HG03521 (cell line): ENCODE measurements at regions not wholly inside any gene's neighbourhood (a gene's known extent, or its start where the extent isn't known, plus 50 kb on each side); places are given as distances from the start of the nearest gene placed in this dataset.
"Not testable (repeated sequence)": the region's sequence is repeated elsewhere in the genome, so short reads cannot be mapped to it uniquely, and the experiment has no call there.

ENCODE experiments used
- ATAC-seq: cut with Tn5 transposase; IDR thresholded peaks from one replicate; pipeline ENCODE4 v1.9.1; 2021; ENCODE audit warnings: mild to moderate bottlenecking, moderate library complexity; ENCODE audit not compliant: unreplicated experiment

DNA sequence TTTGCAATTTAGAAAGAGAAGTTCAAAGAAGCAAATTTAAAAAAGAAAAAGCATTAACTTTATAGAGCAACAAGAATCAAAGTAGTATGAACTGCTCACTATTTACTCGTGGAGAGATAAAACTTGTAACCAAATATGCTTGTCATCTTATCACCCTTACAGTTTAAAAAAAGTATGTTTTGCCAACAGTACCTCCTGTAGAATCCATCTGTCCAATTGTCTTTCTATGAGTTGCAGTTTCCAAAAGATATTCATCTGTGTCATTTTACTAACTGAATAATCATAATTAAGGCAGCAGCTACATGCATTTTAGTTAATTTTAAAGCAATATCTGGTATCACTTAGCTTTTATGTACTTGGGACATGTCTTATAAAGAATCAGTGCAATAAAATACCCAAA is 1112.3 kb downstream of the DSC3 start:
- ATAC-seq: no peak

DNA sequence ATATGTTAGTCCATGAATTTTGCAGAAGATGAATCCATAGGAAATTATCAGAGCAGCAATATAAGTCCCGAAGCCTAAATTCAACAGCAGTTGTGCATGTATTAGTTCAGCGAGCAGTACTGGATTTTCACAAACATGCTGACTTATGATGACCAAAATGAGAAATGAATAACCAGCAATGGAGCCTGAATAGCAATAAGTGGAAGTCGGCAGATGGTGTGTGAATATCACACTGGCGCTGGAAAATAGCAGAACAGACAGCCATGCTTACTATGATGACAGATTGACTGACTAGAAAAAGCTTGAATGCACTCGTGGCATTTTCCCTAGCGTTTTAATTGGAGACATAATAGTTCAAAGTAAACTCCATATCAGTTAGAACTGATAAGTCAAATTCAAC is 1114.5 kb downstream of the DSC3 start:
- ATAC-seq: no peak

DNA sequence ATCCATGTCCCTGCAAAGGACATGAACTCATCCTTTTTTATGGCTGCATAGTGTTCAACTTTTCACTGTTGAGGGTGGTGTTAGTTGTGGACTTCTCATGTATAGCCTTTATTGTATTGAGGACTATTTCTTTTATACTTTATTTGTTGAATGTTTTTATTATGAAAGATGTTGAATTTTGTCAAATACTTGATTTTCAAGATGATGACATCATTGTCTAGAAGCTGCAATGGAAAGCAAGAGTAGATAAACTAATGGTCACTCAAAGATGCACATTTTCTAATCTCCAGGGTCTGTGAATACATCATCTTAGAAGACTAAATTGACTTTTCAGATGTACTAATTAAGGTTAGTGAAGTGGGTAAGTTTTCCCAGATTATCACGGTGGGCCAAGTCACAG is 1117.0 kb downstream of the DSC3 start:
- no peak for ATAC-seq

DNA sequence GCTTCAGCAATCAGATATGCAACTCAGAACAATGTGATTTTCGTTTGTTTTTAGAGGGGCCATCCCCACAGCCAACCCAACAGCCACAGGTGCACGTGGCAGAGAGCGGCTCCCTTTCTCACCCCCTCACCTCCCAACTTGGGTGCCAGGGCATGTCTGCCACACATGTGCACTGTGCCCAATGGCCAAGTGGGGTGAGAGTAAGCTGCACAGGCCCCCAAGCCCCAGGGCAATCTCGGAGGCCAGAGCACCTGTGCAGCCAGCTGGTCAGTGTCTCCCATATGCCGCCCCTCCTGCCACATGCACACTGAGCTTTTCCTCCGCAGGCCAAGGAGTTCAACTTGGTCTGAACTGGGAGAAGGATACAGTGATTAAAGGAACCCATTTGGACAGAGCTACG is 1130.2 kb downstream of the DSC3 start:
- ATAC-seq: no peak

DNA sequence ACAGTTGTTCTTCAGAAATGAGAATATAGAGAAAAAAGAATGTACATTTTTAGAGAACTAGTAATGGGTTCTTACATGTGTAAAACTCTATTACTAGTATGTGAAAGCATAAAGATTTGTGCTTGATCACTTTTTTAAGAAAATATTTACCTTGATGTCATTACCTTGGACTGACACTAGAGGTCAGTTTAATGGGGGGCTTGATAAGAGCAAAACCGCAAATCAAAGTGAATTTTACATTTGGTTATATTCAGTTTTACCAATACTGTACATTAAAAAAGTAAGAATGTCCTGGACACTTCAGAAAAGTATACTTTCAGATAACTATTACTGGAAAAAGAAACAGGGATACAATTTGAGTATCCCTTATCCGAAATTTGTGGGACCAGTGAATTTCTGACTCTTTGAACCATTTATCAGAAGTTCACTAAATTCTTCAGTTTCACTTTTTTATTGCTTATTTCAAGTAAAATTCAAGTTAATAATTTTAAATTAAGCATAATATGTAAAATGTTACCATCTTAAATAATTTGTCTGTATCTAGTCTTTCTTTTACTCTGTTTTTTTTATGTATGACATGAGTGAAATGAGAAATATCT is 1149.5 kb downstream of the DSC3 start:
- no peak for ATAC-seq

DNA sequence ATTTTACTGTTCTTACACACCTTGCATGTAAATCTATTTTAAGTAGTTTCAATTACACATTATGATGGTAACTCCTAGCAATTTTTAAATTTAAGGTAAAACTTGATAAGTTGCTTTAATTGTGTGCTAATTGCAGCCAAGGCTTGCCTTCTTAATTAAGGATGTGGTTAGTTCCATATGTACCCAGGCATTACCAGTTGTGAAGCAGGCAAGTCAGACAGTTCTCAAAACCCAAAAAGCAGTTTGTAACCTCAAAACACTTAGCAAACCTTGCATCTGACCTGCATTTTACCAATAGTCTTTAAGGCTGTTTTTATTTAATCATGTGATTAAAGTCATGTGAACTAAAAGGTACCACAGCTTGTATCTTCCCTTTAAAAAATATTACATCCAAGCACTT is 1159.4 kb downstream of the DSC3 start:
- no peak for ATAC-seq

DNA sequence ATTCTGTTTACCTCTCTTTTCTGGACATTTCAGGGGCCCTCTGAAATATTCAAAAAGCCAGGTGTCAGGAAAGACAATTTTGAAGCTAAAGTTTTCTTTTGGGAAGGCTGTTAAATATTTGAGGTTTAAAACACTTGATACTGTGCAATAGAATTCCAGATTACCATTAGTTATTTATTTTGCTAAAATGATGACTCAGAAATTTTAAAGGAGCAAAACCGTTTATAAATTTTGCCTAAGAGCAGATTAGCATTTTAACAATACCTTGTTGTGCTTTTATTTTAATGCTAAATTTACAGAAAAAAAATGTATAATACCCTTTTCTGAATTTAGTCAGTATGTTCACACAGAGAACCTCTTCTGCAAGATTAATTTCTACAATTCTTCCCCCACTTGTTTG is 1159.9 kb downstream of the DSC3 start:
- no peak for ATAC-seq

DNA sequence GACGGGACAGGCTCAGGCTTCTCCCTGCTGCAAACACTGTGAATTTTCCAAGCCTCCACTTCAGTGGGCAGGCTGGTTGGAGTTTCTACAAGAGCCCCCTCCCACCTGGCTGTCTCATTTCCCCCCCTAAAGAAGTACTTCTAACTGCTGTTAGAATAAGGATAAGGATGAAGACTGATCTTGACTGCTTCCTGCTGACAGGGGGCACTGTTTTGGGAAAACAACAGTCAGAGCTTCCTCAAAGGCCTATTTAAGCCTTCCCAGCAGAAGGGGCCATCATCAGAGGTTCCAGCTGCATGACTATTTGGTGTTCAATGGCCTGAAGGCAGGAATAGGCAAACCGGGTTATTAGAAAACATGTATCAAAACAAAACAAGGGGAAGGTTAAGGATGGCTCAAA is 1162.8 kb downstream of the DSC3 start:
- ATAC-seq: no peak

DNA sequence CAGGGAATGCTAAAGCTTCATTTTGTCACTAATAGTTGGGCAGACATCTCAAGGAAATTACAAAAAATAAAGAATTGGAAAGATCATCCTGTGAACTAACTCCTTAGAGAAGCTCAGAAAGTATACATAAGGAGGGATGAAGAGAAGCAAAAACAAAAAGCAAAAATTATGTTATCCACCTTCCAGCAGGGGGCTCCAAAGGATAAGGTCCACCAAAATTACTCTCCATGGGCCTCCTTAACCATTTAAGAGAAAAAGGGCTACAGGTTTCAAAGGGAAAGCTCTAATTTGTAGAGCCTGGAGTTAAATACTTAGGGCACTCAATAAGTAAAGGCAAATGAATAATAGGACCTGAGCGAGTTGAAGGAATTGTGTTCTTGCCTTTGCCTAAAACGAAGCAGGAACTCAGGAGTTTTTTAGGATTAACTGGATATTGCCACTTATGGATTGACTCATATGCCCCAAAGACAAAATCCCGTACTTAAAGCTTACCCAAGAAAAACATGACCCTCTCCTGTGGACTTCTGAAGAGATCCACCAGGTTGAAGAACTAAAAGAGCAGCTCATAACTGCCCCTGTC is 1167.9 kb downstream of the DSC3 start:
- no peak for ATAC-seq

DNA sequence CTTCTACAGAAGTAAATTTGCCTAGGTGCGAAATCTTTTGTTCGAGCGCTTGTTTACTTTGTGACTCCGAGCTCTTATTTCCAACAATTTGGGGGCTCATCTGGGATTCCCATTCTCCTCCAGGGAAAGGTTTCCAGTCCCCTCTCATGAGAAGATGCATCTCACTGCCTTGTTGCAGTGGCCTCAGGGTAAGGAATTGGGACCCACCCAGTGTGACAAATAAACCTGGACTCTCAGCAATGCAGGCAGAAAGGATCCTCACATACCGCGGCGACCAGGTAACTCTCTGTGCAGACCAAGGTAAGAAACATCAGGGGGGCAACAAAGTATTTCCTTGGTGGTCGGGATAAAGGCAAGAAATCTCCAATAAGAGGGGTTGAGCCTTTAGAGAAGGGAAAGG is 1169.3 kb downstream of the DSC3 start:
- ATAC-seq: no peak

DNA sequence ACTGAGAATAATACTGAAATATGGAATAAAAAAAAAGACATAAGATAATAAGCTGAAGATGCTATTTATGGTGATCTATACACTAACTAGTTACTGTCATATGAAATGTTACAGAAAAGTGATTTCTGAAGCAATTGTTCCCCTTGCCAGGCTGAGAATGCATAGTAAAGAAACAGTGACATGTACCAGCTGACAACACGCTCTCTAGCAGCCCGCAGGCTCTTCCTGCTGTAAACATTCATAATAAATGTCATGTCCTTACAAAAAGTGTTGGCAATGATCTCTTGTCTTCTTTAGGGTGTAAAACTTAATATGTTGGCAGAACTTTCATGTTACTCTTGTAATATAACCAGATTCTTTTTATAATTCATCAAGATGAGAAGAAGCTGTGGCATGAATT is 1171.3 kb downstream of the DSC3 start:
- ATAC-seq: no peak

DNA sequence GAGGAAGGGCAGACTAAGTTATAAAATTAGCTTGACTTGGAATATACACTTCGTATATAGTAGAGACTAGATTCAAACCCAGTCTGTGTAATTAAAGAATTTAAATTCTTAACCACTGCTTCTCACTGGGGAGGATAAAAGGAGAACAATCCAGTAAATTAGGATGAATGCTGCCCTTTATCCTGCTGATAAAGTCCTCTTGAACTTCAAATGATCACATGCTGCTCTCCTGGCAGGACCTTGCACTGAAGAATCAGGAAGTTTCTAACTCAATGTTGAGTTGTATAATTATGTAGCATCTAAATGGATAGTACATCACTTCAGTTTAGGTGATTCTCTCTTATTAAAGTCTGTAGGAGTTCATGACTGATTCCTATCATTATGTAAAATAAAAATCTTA is 1179.7 kb downstream of the DSC3 start:
- ATAC-seq: no peak

DNA sequence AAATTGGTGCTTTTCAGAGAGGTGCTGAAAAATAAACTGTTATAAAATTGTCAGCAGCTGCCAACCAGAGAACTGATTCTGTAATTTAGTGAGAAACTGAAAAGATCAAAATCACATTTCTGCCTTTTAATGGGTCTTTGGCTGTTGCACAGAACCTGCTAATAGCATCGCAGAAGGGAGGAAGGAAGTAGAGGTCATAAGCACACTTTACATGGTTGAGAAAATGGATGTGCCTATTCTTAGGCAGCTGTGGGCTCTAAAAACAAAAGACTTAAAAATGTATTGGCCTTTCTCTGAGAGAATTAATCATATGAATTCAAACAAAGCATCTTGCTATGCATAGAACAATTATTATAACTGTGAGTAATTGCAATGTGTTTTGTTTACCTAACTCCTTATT is 1186.9 kb downstream of the DSC3 start:
- ATAC-seq: no peak

DNA sequence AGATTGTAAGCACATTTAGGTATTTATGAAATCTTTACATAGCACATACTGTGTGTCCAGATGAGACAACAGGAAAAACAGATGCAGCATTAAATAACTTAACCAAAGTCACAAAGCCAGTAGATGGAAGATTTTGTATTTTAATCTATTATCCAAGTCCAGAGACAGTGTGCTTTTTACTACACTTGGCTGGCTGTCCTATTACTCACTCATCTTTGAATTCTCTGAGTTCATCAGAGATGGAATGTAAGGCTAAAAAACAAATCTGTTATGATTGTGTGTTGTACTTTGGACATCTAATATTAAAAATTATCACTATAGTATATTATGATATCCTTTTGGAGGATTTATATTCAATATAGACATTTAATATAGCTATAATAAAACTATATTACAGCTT is 1189.4 kb downstream of the DSC3 start:
- no peak for ATAC-seq

DNA sequence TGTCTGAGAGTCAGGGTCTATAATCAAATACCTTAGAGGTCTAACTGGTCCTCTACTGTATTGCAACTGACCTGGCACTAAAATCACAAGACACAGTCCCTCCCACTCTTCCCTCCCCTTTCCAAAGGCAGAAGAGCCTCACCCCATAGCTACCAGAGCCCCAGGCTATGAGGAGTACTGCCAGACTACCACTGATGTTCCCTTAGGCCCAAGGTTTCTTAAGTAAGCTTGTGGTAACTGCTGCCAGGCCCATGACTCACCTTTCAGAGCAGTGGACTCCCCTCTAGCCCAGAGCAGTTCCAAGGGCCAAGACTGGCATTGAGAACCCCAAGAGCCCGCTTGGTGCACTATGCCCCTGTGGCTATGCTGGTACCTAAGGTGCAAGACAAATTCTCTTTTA is 1193.4 kb downstream of the DSC3 start:
- ATAC-seq: no peak

DNA sequence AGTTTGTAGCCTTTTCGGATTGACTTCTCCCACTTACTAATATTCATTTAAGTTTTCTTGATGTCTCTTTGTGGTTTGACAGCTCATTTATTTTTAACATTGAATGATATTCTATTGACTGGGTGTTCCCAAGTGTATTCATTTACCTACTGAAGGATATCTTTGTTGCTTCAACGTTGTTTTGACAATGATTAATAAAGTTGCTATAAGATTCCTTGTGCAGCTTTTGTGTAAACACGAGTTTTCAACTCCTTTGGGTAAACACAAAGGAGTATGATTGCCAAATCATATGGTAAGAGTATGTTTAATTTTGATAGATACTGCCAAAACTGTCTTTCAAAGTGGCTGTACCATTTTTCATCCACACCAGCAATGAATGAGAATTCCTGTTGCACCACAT is 1200.9 kb downstream of the DSC3 start:
- ATAC-seq: no peak

DNA sequence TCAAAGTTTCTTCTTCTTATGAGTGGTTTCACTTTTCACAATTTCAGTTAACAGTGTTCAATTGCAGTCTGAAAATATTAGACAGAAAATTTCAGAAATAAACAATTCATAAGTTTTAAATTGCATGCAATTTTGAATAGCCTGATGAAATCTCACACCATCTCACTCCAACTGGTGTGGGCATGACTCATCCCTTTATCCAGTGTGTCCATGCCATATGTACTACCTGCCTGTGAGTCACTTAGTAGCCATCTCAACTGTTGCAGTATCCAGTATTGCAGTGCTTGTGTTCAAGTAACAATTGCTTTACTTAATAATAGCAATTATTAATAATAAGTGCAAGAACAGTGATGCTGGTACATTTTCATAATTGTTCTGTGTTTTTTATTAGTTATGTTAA is 1202.5 kb downstream of the DSC3 start:
- no peak for ATAC-seq

DNA sequence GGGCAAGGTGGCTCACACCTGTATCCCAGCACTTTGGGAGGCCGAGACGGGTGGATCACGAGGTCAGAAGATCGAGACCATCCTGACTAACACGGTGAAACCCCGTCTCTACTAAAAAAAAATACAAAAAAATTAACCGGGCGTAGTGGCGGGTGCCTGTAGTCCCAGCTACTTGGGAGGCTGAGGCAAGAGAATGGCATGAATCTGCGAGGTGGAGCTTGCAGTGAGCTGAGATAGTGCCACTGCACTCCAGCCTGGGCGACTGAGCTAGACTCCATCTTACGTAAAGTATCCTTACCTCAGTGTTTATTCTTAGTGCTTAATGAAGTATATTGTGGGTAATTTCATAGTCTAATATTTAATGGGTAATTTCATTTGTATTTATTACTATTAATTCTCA is 1203.6 kb downstream of the DSC3 start:
- ATAC-seq: not testable (repeated sequence)

DNA sequence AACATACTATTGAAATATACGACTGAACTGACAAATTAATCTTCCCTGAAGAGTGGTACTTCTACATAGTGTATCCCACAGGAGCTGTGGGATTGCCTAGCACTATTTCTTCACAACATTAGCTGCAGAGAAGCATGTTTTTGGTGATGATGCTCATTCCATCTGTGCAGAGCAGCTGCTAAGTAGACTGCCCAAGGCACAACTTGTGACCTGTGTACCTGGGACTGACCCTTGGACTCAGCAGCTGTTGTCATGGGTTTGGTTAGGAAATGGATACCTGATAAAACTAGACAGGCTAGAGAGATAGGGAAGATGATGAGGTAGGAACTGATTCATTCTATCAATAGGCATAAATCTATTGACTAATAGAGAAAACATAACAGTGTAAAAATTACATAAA is 1204.0 kb downstream of the DSC3 start:
- ATAC-seq: no peak

DNA sequence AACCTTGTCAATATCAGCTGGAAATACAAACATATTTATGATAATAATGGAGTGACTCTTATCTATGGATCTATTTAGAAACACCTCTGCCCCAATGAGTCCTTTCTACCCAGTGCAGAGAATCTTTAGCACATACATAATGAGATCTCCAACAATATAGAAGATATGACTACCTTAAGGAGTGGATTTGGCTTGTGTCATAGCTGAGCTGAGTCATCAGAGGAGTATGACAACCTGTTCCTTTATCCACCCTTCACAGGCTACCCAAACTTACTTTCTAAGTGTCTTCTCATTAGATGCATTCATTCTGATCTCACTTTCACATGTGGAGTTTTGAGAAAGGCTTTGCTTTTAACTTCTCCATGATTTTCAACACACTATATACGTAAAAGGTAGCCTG is 1218.9 kb downstream of the DSC3 start:
- no peak for ATAC-seq

DNA sequence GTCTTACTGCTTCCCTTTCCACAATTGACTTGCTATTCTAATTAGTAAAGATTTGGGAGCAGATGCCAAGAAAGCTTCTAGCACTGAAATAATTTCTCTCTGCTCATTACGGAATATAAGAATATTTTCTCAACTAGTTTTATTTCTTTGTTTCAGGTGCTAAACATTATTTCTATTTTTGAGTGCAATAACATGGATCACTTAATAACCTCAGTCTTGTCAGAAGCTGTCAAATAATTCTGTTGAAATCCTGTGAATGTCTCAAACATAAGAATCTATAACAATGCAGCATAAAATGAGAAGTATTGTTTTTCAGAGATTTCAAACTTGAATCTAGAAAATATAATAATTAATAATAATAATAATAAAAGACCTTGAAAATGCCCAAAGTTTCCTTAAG is 1221.0 kb downstream of the DSC3 start:
- ATAC-seq: no peak

DNA sequence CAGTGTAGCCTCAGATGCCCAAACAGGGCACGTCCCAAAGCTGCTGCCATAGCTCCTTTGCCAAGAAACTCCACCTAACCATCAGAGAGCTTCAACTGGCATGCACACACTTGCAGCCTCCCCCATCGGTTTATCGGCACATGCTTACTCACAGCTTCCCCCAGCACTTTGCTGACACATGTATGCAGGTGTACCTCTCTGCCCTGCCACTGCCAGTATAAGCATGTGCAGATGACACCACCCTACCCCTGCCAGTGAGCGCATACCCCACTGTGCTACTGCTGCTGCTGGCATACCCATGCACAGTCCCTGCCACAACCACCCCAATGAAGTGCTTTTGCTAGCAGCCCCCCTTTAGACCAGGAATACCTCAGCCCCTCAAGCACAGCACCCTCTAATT is 1231.0 kb downstream of the DSC3 start:
- no peak for ATAC-seq

DNA sequence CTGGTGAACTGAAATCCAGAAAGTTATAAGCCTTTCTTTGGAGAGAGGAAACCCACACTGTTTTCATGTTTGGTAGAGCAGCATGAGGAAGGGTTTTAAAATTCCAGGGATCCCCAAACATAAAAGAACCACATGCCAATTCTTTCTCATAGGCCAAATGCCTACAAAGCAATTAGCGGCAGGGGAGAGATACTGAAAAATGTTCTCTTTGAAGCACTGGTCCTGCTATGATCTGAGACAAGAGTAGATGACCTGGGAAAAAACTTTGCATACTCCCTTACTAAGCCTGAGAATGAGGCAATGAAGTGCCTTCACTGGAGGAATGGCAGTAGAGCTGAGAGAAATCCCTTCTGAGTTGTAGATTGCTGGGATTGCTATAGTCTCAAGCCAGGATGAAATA is 1261.7 kb downstream of the DSC3 start:
- ATAC-seq: no peak
